ENCODE measurements at regions not wholly inside any gene's neighbourhood (a gene's known extent, or its start where the extent isn't known, plus 50 kb on each side); places are given as distances from the start of the nearest gene placed in this dataset.

DNA sequence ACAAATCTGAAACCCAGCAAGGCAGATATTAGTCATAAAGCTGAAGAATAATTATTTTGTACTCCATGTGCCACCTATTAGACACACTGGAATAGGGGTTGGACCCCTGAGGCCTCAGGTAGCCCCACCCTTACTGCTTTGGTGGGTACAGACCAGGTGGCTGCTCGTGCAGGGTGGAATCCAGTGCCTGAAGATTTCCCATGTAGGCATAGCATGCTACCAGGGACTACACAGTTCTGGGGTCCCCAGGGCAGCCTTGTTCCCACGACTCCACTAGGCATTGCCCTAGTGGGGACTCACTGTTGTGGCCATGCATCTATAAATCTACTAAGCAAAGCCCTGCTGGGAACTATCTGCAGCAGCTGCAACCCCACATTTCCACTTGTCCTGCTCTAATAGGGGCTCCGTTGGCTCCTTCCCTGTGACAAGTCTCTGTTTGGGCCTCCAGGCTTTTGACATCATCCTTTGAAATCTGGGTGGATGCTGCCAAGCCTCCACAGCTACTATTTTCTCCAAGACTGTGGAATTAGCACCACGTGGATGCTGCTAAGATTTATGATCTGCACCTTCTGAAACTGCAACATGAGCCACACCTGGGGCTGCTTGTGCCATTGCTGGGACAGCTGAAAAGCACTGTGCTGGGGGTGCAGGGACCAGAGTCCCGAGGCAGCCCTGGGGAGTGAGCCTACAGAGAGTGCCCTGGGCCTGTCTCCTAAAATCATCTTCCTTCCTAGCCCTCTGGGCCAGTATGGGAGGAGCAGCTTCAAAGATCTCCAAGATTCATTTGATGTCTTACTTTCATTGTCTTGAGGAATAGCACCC lies 303.8 kb downstream of the FSIP2 start:
- TF ChIP-seq, protein P1, sequence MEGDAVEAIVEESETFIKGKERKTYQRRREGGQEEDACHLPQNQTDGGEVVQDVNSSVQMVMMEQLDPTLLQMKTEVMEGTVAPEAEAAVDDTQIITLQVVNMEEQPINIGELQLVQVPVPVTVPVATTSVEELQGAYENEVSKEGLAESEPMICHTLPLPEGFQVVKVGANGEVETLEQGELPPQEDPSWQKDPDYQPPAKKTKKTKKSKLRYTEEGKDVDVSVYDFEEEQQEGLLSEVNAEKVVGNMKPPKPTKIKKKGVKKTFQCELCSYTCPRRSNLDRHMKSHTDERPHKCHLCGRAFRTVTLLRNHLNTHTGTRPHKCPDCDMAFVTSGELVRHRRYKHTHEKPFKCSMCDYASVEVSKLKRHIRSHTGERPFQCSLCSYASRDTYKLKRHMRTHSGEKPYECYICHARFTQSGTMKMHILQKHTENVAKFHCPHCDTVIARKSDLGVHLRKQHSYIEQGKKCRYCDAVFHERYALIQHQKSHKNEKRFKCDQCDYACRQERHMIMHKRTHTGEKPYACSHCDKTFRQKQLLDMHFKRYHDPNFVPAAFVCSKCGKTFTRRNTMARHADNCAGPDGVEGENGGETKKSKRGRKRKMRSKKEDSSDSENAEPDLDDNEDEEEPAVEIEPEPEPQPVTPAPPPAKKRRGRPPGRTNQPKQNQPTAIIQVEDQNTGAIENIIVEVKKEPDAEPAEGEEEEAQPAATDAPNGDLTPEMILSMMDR (IDR thresholded peaks at IDR 0.05), result no peak
- TF ChIP-seq POLR2AphosphoS5 (IDR thresholded peaks at IDR 0.05), result no peak

All from prostate gland (tissue), 2 donors.